ENCODE measurements at regions not wholly inside any gene's neighbourhood (a gene's known extent, or its start where the extent isn't known, plus 50 kb on each side); places are given as distances from the start of the nearest gene placed in this dataset.

DNA sequence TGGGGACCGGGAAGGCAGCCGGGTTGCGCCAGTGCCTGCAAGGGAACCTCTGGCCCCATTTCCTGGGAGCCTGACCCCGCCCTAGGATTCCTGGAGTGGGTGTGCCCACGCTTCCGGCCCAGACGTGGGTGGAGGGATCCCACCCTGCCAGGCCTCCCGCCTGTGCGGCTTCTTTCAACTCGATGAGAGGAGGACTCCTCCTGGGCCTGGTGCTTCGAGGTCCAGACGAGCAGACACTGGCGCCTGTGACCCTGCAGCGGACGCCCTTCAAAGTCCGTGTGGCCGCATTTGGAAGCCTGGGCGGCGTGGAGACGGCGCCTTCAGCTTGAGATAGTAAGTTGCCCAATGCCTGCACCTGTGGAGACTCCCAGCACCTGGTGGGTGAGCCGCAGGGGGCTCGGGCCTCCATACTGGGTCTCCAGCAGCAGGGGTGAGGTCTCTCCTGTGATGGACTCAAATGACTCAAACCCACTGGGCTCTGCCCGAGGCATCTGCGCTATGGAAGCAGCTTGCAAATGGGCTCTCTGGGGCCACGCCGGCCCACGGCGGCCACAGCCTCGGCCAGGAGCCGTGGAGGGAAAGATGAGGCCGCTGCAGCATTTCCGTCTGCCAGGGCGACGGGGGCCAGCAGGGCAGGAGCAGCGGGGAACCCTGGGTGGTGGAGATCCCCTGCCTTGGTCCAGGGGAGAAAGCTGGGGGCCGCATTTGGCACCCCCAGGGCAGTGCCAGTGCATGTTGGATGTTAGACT lies 64.3 kb upstream of the PPARA start:
- TF ChIP-seq, protein P1, sequence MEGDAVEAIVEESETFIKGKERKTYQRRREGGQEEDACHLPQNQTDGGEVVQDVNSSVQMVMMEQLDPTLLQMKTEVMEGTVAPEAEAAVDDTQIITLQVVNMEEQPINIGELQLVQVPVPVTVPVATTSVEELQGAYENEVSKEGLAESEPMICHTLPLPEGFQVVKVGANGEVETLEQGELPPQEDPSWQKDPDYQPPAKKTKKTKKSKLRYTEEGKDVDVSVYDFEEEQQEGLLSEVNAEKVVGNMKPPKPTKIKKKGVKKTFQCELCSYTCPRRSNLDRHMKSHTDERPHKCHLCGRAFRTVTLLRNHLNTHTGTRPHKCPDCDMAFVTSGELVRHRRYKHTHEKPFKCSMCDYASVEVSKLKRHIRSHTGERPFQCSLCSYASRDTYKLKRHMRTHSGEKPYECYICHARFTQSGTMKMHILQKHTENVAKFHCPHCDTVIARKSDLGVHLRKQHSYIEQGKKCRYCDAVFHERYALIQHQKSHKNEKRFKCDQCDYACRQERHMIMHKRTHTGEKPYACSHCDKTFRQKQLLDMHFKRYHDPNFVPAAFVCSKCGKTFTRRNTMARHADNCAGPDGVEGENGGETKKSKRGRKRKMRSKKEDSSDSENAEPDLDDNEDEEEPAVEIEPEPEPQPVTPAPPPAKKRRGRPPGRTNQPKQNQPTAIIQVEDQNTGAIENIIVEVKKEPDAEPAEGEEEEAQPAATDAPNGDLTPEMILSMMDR (IDR thresholded peaks at IDR 0.05; ENCODE audit: insufficient read depth, low read depth, low read length, missing control alignments) = no peak
- H3K4me3 ChIP-seq (ENCODE audit: low read length) = no peak overlapping the region
- peak; percentile 83 for DNase-seq (ENCODE audit: low read depth)

DNA sequence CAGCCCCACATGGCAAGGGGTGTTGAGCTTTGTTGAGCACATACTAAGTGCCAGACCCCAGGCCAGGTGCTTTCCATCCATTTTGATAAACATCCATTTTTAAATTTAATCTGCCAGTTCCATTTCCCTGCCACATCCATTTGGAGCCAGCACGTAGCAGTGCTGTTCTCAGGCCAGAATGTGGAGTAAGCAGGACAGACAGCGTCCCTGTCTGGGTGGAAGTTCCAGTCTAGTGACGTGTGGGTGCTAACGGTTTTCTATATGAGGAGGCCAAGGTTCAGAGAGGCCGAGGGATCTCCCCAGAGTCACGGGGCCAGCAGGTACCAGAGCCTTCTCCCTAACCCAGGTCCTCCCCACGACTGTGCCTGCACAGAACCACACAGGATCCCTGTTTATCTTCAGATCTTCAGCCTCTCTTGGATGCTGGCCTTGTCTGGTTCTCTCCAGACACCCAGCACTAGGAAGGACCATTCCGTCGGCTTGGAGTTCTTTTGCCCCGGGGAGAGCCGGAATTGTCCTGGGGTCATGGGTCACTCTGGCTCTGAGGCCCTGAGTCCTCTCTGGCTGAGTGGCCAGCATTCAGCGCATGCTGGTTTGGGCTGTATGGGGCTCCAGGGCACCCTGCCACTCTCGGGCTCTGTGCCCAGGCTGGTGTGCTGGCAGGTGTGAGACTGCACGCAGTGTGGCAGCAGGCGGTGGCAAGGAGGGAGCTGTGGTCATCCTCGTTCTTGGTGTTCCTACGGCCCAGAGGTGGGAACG lies 63.6 kb upstream of the PPARA start:
- DNase-seq (ENCODE audit: low read depth) = no peak
- TF ChIP-seq, protein P1 (IDR thresholded peaks at IDR 0.05; ENCODE audit: insufficient read depth, low read depth, low read length, missing control alignments) = no peak
- no peak overlapping the region for H3K4me3 ChIP-seq (ENCODE audit: low read length)

DNA sequence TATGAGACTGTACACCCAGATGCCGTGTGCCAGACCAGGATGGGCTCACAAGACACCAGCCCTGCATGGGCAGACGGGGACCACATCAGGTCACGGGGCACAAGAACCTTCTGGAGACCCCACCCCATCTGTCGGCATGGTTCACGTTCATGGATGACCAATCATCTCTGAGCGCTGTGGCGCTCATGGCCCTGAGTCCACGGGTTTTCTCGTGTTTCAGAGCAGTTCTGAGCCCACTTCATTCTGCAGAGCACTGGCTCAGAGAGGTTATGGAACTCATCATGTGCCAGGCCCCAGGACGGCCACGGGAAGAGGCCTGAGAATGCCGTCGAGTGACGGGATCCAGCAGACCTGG lies 63.0 kb upstream of the PPARA start:
- TF ChIP-seq, protein P1 (IDR thresholded peaks at IDR 0.05; ENCODE audit: insufficient read depth, low read depth, low read length, missing control alignments) = no peak
- no peak overlapping the region for H3K4me3 ChIP-seq (ENCODE audit: low read length)
- DNase-seq (ENCODE audit: low read depth) = no peak

DNA sequence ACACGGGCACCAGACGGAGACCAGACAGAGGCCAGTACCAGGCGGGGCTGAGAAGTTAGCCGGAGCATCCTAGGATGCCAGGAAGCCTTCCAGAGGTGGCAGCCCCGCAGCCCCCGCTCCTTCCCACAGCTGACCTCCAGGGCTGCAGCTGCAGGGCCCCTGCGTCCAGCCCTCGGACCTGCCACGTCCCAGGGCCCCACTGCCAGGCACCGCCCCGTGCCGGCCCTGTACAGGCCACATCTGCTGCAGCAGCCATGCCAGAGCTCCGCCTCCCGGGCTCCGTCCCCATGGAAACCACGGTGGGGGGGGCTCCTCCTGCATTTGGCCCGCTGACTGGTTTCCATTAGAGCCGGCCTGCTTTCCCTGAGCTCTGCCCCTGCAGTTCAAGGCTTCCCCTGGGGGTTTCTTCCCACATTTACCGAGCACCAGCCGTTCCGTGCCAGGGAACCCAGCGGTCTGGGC lies 62.5 kb upstream of the PPARA start:
- no peak for DNase-seq (ENCODE audit: low read depth)
- H3K4me3 ChIP-seq (ENCODE audit: low read length) = no peak overlapping the region
- TF ChIP-seq, protein P1 (IDR thresholded peaks at IDR 0.05; ENCODE audit: insufficient read depth, low read depth, low read length, missing control alignments) = no peak

DNA sequence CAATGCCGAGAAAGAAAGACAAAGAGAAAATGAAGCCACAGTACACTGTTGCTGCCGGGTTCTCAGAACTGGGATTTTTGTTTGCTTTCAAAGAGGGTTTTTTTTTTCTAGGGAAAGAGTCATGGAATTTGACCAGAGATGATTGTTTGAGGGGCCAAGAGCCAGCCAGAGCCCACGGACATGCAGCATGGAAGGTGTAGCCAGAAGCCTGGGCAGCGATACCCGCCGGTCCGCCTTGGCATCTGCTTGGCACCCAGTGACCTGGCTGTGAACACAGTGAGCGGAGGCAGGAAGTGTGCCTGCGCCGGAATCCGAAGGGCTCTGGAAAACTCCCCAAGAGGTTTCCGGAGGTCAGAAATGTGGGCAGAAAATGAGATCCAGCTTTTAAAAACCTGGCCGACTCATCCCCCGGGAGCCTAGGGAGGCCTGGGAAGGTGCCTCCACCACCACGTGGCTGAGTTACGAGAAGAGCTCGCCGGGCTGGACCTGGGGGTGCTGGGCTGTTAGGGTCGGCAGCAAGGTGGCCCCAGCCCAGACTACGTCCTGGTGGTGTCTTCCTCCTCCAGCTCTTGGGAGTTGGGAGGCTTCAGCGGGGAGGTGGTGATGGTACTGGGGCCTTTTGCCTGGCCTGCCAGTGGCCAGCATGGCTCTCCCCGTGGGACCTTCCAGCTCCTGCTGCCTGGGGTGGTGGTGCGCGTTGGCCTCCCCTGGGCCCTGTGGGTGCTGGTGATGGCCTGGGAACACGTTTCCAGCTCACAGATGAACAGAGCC lies 61.6 kb upstream of the PPARA start:
- DNase-seq (ENCODE audit: low read depth) = no peak
- no peak overlapping the region for H3K4me3 ChIP-seq (ENCODE audit: low read length)
- TF ChIP-seq, protein P1 (IDR thresholded peaks at IDR 0.05; ENCODE audit: insufficient read depth, low read depth, low read length, missing control alignments) = no peak

DNA sequence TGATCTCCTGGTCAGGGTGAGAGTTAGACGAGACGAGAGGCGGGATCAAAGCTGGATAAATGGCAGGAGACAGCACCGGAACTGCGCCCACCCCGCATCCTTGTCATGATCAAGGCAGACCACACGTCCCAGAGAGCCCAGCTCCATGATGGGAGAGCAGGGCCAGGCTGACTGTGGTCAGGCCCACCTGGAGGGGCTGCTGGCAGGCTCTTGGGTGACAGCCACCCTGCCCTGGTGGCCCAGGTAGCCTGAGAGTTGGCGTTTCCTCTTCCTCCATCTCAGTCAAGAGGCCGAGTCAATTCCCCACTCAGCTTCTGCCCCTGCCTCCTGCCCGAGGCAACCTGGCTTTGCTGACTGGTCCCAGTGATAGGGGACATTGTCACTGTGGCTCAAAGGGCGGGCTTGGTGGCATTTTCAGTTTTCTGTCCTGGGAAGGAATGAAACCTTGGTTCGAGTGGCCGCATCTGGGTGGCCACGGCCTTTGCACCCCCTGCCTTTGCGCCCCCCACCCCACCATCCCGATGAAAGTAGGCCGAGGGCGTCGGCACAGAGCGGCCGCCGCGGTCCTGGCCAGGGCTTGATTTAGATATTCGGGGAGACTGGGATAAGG lies 60.8 kb upstream of the PPARA start:
- H3K4me3 ChIP-seq (ENCODE audit: low read length) = no peak overlapping the region
- TF ChIP-seq, protein P1 (IDR thresholded peaks at IDR 0.05; ENCODE audit: insufficient read depth, low read depth, low read length, missing control alignments) = no peak
- DNase-seq (ENCODE audit: low read depth) = no peak
